ENCODE measurements at regions not wholly inside any gene's neighbourhood (a gene's known extent, or its start where the extent isn't known, plus 50 kb on each side); places are given as distances from the start of the nearest gene placed in this dataset.

DNA sequence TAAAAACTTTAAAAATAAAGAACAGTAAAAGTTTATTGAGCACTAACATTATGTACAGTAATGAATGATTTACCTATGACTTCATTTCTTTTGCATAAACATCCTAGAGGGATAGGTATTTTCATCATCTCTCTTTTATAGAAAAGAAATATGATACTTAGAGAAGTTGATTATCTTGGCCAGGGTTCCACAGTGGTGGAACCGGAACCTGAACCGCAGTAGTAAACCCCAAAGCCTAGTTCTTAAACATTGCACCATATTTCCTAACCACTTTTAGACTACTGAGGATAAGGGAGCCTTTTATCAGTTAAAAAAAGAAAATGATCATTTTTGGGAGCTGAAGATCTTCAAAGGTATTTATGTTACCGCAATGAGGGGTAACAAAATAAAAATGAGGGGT, 205.7 kb upstream of the SGCD start:
- Histone ChIP-seq H4K20me1 (ENCODE audit: insufficient read depth, low read length) (peaks cover 3% of the 10 kb centered on the region; the same call in 1 of the 2 replicates), H3K9me1 (ENCODE audit: insufficient read depth, low read length) (peaks cover 7% of the 10 kb centered on the region; the same call in 1 of the 2 replicates), H3K79me1 (ENCODE audit: low read depth in 1 of 2, low read length in 2 of 2) (no peaks in the 10 kb centered on the region), H4K91ac (ENCODE audit: insufficient read depth, low read depth, low read length) (peak overlapping the region; percentile 59), H3K18ac (ENCODE audit: low read depth, low read length) (peak overlapping the region; percentile 38), H3K9me3 (ENCODE audit: control insufficient read depth, insufficient read depth, low read length) (no peaks in the 10 kb centered on the region), H2AK5ac (ENCODE audit: low read depth, low read length) (no peak overlapping the region), H3K4ac (ENCODE audit: low read depth, low read length) (peak overlapping the region; percentile 64; the same call in 1 of the 2 replicates), H3K4me2 (ENCODE audit: low read depth, low read length) (peak overlapping the region; percentile 59; the same call in 1 of the 2 replicates), H3K9ac (ENCODE audit: low read depth, low read length) (peak overlapping the region; percentile 32; the same call in 1 of the 2 replicates), H4K8ac (ENCODE audit: low read depth in 2 of 2, low read length in 2 of 2) (peak overlapping the region in 1 of 2 experiments; percentile 60; a peak in 2 of 4 replicates), H3K4me1 (ENCODE audit: control insufficient read depth, insufficient read depth, low read length) (peaks cover 6% of the 10 kb centered on the region), H3K56ac (ENCODE audit: extremely low read depth, insufficient read depth, low read length) (peak overlapping the region; percentile 89), H3K14ac (replicated peaks; ENCODE audit: low read depth, low read length) (no peak overlapping the region; the same call in 1 of the 2 replicates), H3K27ac (ENCODE audit: insufficient read depth, low read length) (peak overlapping the region; percentile 74; the same call in 1 of the 2 replicates), H3K36me3 (ENCODE audit: control insufficient read depth, insufficient read depth, low read length) (no peaks in the 10 kb centered on the region), H4K5ac (ENCODE audit: low read depth, low read length) (0 out of 2 replicates have a peak overlapping the region, but pooled peaks have one; percentile 37), H2BK120ac (ENCODE audit: low read depth, low read length) (peak overlapping the region; percentile 91), H2AFZ (replicated peaks; ENCODE audit: low read length, poor library complexity) (no peak overlapping the region), H2AK9ac (replicated peaks; ENCODE audit: low read depth, low read length, poor library complexity) (no peak overlapping the region), H2BK15ac (ENCODE audit: low read depth, low read length) (no peak overlapping the region), H3K4me3 (ENCODE audit: insufficient read depth, low read depth, low read length) (no peak overlapping the region), H3K23ac (ENCODE audit: low read depth, low read length) (peak overlapping the region; percentile 63; the same call in 1 of the 2 replicates), H3K27me3 (ENCODE audit: control insufficient read depth, insufficient read depth, low read length) (no peaks in the 10 kb centered on the region), H2BK20ac (ENCODE audit: low read depth, low read length) (peak overlapping the region; percentile 67), H2BK5ac (ENCODE audit: low read depth, low read length, poor library complexity, severe bottlenecking) (peak overlapping the region; percentile 90)
- no CpG with 5 or more reads among the region's 3 CpGs for WGBS, 2 experiments (ENCODE audit: extremely low coverage in 2 of 2, insufficient read length in 1 of 2)
- ChIA-PET CTCF (no interaction called here), POLR2A (ENCODE audit: unreplicated experiment) (interaction anchor here (0.9 kb wide), 1 partner anchor 84 kb away, joined by 3 read pairs; no protein-coding TSS in a partner anchor)
- peak; percentile 90 for TF ChIP-seq CEBPB (IDR thresholded peaks at IDR 0.05; ENCODE audit: low read depth, low read length)
- no peak for TF ChIP-seq MAZ (IDR thresholded peaks at IDR 0.05; ENCODE audit: borderline replicate concordance, low read depth, low read length)
- ATAC-seq (ENCODE audit: low read depth) = peak; percentile 82
- DNase-seq = peak; percentile 93
- BruUV-seq (replicated peaks) = no TSS peak
- in situ Hi-C loops (cut with MboI; ENCODE audit: low sequenced_read_pairs) = no loop called here
- intact Hi-C loops (cut with micrococcal nuclease) = loop anchor here (1.0 to 5.0 kb wide), 5 partner anchors 164 to 696 kb away; partner anchors contain the start of gene SGCD
- dilution Hi-C loops (cut with HindIII; ENCODE audit: low sequenced_read_pairs, unreplicated experiment) = no loop called here
